HG02885 (cell line): ENCODE measurements at regions not wholly inside any gene's neighbourhood (a gene's known extent, or its start where the extent isn't known, plus 50 kb on each side); places are given as distances from the start of the nearest gene placed in this dataset.
"Not testable (repeated sequence)": the region's sequence is repeated elsewhere in the genome, so short reads cannot be mapped to it uniquely, and the experiment has no call there.

Experiments used
- ATAC-seq: cut with Tn5 transposase; IDR thresholded peaks from one replicate; pipeline ENCODE4 v1.9.1; 2021; ENCODE audit warnings: mild to moderate bottlenecking; ENCODE audit not compliant: unreplicated experiment, poor library complexity

- no peak for ATAC-seq
Observed at GRCh38 chr5:99775189-99775588, 760.0 kb upstream of the FAM174A start.

GRCh38 chr5:99773290-99773689, 761.9 kb upstream of the FAM174A start:
- ATAC-seq, result no peak

- no peak for ATAC-seq
Observed at GRCh38 chr5:99771296-99771695, 763.9 kb upstream of the FAM174A start.

- no peak for ATAC-seq
Observed at GRCh38 chr5:99765011-99765410, 770.2 kb upstream of the FAM174A start.

- no peak for ATAC-seq
Observed at GRCh38 chr5:99763021-99763774, 772.0 kb upstream of the FAM174A start.

GRCh38 chr5:99747342-99747741, 787.8 kb upstream of the FAM174A start:
- no peak for ATAC-seq

GRCh38 chr5:99733146-99733545, 802.0 kb upstream of the FAM174A start:
- not testable (repeated sequence) for ATAC-seq

- not testable (repeated sequence) for ATAC-seq
Observed at GRCh38 chr5:99730653-99731052, 801.8 kb upstream of the CHD1 start.

- ATAC-seq, result no peak
Observed at GRCh38 chr5:99724732-99725290, 796.0 kb upstream of the CHD1 start.

- ATAC-seq, result no peak
Observed at GRCh38 chr5:99721506-99721905, 792.7 kb upstream of the CHD1 start.

- ATAC-seq, result no peak
Observed at GRCh38 chr5:99715921-99716320, 787.1 kb upstream of the CHD1 start.

- no peak for ATAC-seq
Observed at GRCh38 chr5:99706160-99706559, 777.4 kb upstream of the CHD1 start.

- ATAC-seq, result no peak
Observed at GRCh38 chr5:99702565-99702964, 773.8 kb upstream of the CHD1 start.

GRCh38 chr5:99694884-99695283, 766.1 kb upstream of the CHD1 start:
- no peak for ATAC-seq

GRCh38 chr5:99686538-99686937, 757.7 kb upstream of the CHD1 start:
- ATAC-seq, result no peak

GRCh38 chr5:99675974-99676373, 747.2 kb upstream of the CHD1 start:
- no peak for ATAC-seq

GRCh38 chr5:99674101-99674500, 745.3 kb upstream of the CHD1 start:
- ATAC-seq, result no peak

GRCh38 chr5:99664972-99665371, 736.2 kb upstream of the CHD1 start:
- no peak for ATAC-seq

GRCh38 chr5:99651298-99651697, 722.5 kb upstream of the CHD1 start:
- no peak for ATAC-seq

GRCh38 chr5:99646011-99646647, 717.3 kb upstream of the CHD1 start:
- ATAC-seq, result no peak

GRCh38 chr5:99644822-99645221, 716.0 kb upstream of the CHD1 start:
- ATAC-seq, result no peak

- ATAC-seq, result no peak
Observed at GRCh38 chr5:99640646-99641045, 711.8 kb upstream of the CHD1 start.
